ENCODE measurements at regions not wholly inside any gene's neighbourhood (a gene's known extent, or its start where the extent isn't known, plus 50 kb on each side); places are given as distances from the start of the nearest gene placed in this dataset.

GRCh38 chr16:66278111-66278531 is 88.4 kb upstream of the CDH5 start:
- Histone ChIP-seq H3K27ac (ENCODE audit: insufficient read depth, low read length) (no peak overlapping the region), H3K9me3 (ENCODE audit: control insufficient read depth, insufficient read depth, low read depth, low read length) (no peaks in the 10 kb centered on the region), H3K27me3 (ENCODE audit: control insufficient read depth, insufficient read depth, low read length) (no peaks in the 10 kb centered on the region), H2AFZ (ENCODE audit: low read length) (no peak overlapping the region), H3K9ac (ENCODE audit: insufficient read depth, low read length) (no peak overlapping the region), H3K36me3 (ENCODE audit: control insufficient read depth, insufficient read depth, low read length) (no peaks in the 10 kb centered on the region), H3K4me3 (replicated peaks in 1 of 4; ENCODE audit: control extremely low read depth in 1 of 4, insufficient read depth in 1 of 4, low read depth in 3 of 4, low read length in 4 of 4) (no peak overlapping the region), H3K79me2 (ENCODE audit: control insufficient read depth, insufficient read depth, low read length) (no peaks in the 10 kb centered on the region), H4K20me1 (ENCODE audit: control insufficient read depth, extremely low read depth, insufficient read depth, low read length) (no peaks in the 10 kb centered on the region), H3K4me2 (ENCODE audit: extremely low read depth, insufficient read depth, low read length) (no peak overlapping the region), H3K4me1 (ENCODE audit: control insufficient read depth, extremely low read depth, insufficient read depth, low read length) (peaks cover 2% of the 10 kb centered on the region)
- TF ChIP-seq EZH2 (IDR thresholded peaks at IDR 0.05; ENCODE audit: low read length, missing control alignments): no peak
- TF ChIP-seq CTCF (conservative IDR thresholded peaks at IDR 0.05 in 1 of 2, IDR thresholded peaks at IDR 0.05 in 1 of 2; ENCODE audit: low read depth in 1 of 2, low read length in 2 of 2): no peak
- DNase-seq (ENCODE audit: low read depth in 2 of 2): no peak

- no peaks in the 10 kb centered on the region for H3K27me3 ChIP-seq (ENCODE audit: control insufficient read depth, insufficient read depth, low read length)
- no peak overlapping the region for H2AFZ ChIP-seq (ENCODE audit: low read length)
- no peak for DNase-seq (ENCODE audit: low read depth in 2 of 2)
- H3K9me3 ChIP-seq (ENCODE audit: control insufficient read depth, insufficient read depth, low read depth, low read length): no peaks in the 10 kb centered on the region
- peaks cover 2% of the 10 kb centered on the region for H3K4me1 ChIP-seq (ENCODE audit: control insufficient read depth, extremely low read depth, insufficient read depth, low read length)
- no peak overlapping the region for H3K4me3 ChIP-seq (replicated peaks in 1 of 4; ENCODE audit: control extremely low read depth in 1 of 4, insufficient read depth in 1 of 4, low read depth in 3 of 4, low read length in 4 of 4)
- H3K9ac ChIP-seq (ENCODE audit: insufficient read depth, low read length): no peak overlapping the region
- no peak overlapping the region for H3K27ac ChIP-seq (ENCODE audit: insufficient read depth, low read length)
- H3K79me2 ChIP-seq (ENCODE audit: control insufficient read depth, insufficient read depth, low read length): no peaks in the 10 kb centered on the region
- H3K36me3 ChIP-seq (ENCODE audit: control insufficient read depth, insufficient read depth, low read length): no peaks in the 10 kb centered on the region
- no peaks in the 10 kb centered on the region for H4K20me1 ChIP-seq (ENCODE audit: control insufficient read depth, extremely low read depth, insufficient read depth, low read length)
- H3K4me2 ChIP-seq (ENCODE audit: extremely low read depth, insufficient read depth, low read length): no peak overlapping the region
- TF ChIP-seq CTCF (conservative IDR thresholded peaks at IDR 0.05 in 1 of 2, IDR thresholded peaks at IDR 0.05 in 1 of 2; ENCODE audit: low read depth in 1 of 2, low read length in 2 of 2): no peak
- TF ChIP-seq EZH2 (IDR thresholded peaks at IDR 0.05; ENCODE audit: low read length, missing control alignments): no peak
Measured at GRCh38 chr16:66277311-66278070, 89.0 kb upstream of the CDH5 start.

GRCh38 chr16:66275775-66276428 is 90.6 kb upstream of the CDH5 start:
- Histone ChIP-seq H3K36me3 (ENCODE audit: control insufficient read depth, insufficient read depth, low read length) (no peaks in the 10 kb centered on the region), H3K4me1 (ENCODE audit: control insufficient read depth, extremely low read depth, insufficient read depth, low read length) (peaks cover 2% of the 10 kb centered on the region), H3K4me3 (replicated peaks in 1 of 4; ENCODE audit: control extremely low read depth in 1 of 4, insufficient read depth in 1 of 4, low read depth in 3 of 4, low read length in 4 of 4) (no peak overlapping the region), H2AFZ (ENCODE audit: low read length) (no peak overlapping the region), H3K79me2 (ENCODE audit: control insufficient read depth, insufficient read depth, low read length) (no peaks in the 10 kb centered on the region), H4K20me1 (ENCODE audit: control insufficient read depth, extremely low read depth, insufficient read depth, low read length) (no peaks in the 10 kb centered on the region), H3K27me3 (ENCODE audit: control insufficient read depth, insufficient read depth, low read length) (no peaks in the 10 kb centered on the region), H3K9ac (ENCODE audit: insufficient read depth, low read length) (no peak overlapping the region), H3K9me3 (ENCODE audit: control insufficient read depth, insufficient read depth, low read depth, low read length) (no peaks in the 10 kb centered on the region), H3K4me2 (ENCODE audit: extremely low read depth, insufficient read depth, low read length) (no peak overlapping the region), H3K27ac (ENCODE audit: insufficient read depth, low read length) (no peak overlapping the region)
- TF ChIP-seq CTCF (conservative IDR thresholded peaks at IDR 0.05 in 1 of 2, IDR thresholded peaks at IDR 0.05 in 1 of 2; ENCODE audit: low read depth in 1 of 2, low read length in 2 of 2): peak; percentile 79 to 91
- no peak for TF ChIP-seq EZH2 (IDR thresholded peaks at IDR 0.05; ENCODE audit: low read length, missing control alignments)
- peak; percentile 67 to 78 for DNase-seq (ENCODE audit: low read depth in 2 of 2)
